Calu3 (cell line): ENCODE measurements at regions not wholly inside any gene's neighbourhood (a gene's known extent, or its start where the extent isn't known, plus 50 kb on each side); places are given as distances from the start of the nearest gene placed in this dataset.

Source experiments
- BruUV-seq: library from RNA; stranded (reverse); fragments of 400-500 nt; replicated peaks from 2 replicates; lab custom pipeline; 2021; lab: Mats Ljungman, UMichigan
- CTCF ChIA-PET: fragments of 300-600 bp; sonication (Branson Sonifier 250); formaldehyde crosslinking; loops from one replicate; lab custom pipeline; 2022; ENCODE audit warnings: antibody characterized with exemption; lab: Charles Lee
- DNase-seq: peaks from one replicate; pipeline ENCODE4 v3.0.0; 2022
- H3K27ac Mint-ChIP-seq: one replicate; pipeline ENCODE4 v1.8.0; 2022; ENCODE audit warnings: mixed read lengths; ENCODE audit not compliant: unreplicated experiment
- H3K27me3 Mint-ChIP-seq: one replicate; pipeline ENCODE4 v1.8.0; 2022; ENCODE audit warnings: mixed read lengths; ENCODE audit not compliant: unreplicated experiment
- H3K36me3 Mint-ChIP-seq: one replicate; pipeline ENCODE4 v1.8.0; 2022; ENCODE audit warnings: mild to moderate bottlenecking, moderate library complexity, mixed read lengths; ENCODE audit not compliant: insufficient read depth, unreplicated experiment
- H3K4me1 Mint-ChIP-seq: one replicate; pipeline ENCODE4 v1.8.0; 2022; ENCODE audit warnings: mild to moderate bottlenecking, low read depth, mixed read lengths; ENCODE audit not compliant: unreplicated experiment
- H3K4me3 Mint-ChIP-seq: one replicate; pipeline ENCODE4 v1.8.0; 2022; ENCODE audit warnings: mild to moderate bottlenecking, low read depth, moderate library complexity, mixed read lengths; ENCODE audit not compliant: unreplicated experiment
- H3K9me3 Mint-ChIP-seq: one replicate; pipeline ENCODE4 v1.8.0; 2022; ENCODE audit warnings: low read depth, mixed read lengths; ENCODE audit not compliant: unreplicated experiment
- intact Hi-C: fragments of 100-400 bp; cut with micrococcal nuclease; formaldehyde crosslinking; loops from one replicate; pipeline ENCODE4 v1.10.0; 2022; ENCODE audit not compliant: unreplicated experiment
- TF ChIP-seq, protein P1 (sequence below): fragments of 200-600 bp; IDR thresholded peaks from one replicate; pipeline ENCODE4 v1.8.0; 2022; ENCODE audit warnings: antibody characterized with exemption; ENCODE audit not compliant: unreplicated experiment

- TF ChIP-seq, protein P1, sequence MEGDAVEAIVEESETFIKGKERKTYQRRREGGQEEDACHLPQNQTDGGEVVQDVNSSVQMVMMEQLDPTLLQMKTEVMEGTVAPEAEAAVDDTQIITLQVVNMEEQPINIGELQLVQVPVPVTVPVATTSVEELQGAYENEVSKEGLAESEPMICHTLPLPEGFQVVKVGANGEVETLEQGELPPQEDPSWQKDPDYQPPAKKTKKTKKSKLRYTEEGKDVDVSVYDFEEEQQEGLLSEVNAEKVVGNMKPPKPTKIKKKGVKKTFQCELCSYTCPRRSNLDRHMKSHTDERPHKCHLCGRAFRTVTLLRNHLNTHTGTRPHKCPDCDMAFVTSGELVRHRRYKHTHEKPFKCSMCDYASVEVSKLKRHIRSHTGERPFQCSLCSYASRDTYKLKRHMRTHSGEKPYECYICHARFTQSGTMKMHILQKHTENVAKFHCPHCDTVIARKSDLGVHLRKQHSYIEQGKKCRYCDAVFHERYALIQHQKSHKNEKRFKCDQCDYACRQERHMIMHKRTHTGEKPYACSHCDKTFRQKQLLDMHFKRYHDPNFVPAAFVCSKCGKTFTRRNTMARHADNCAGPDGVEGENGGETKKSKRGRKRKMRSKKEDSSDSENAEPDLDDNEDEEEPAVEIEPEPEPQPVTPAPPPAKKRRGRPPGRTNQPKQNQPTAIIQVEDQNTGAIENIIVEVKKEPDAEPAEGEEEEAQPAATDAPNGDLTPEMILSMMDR, result no peak
- Mint-ChIP-seq H3K4me1 (no peaks in the 10 kb centered on the region), H3K36me3 (peaks cover 4% of the 10 kb centered on the region), H3K4me3 (no peak overlapping the region), H3K27me3 (peaks cover 47% of the 10 kb centered on the region), H3K27ac (no peak overlapping the region), H3K9me3 (peaks cover 6% of the 10 kb centered on the region)
- CTCF ChIA-PET, result no interaction called here
- no TSS peak for BruUV-seq
- intact Hi-C loops, result no loop called here
- no peak for DNase-seq
These were observed 54.5 kb upstream of the TTC34 start for GRCh38 chr1:2856066-2856390.

DNA sequence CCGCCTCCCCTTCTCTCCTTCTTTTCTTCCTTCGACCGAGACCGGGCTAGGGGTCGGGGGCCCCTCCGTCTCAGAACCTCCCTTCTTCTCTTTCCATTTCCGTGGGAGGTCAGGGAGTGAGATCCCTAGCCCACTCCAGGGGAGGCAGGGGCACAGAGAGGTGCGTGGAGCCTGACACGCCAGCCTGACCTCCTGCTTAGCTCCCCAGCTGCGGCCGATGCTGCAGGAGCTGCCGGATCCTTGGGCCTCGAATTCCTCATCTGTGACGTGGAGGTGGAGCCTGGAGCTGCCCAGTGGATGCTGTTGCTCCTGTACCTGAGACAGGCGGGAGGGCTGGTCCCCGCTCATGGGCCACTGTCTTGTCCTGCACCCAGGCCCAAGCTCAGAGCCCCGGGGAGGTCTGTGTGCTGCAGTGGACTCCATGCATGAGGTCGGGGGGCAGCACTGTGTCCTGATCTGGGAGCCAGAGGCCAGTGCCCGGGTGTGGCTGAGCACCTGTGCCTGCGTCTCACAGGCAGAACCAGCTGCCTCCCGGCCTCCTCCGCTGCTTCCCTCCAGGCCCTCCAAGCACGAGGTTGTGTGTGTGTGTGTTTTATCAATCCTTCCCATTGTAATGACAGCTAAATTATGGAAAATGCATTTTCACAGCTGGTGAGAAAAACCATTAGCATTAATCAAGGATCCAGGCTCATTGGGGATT, 55.3 kb upstream of the TTC34 start:
- no TSS peak for BruUV-seq
- Mint-ChIP-seq H3K4me1 (no peaks in the 10 kb centered on the region), H3K9me3 (peaks cover 6% of the 10 kb centered on the region), H3K4me3 (no peak overlapping the region), H3K27ac (no peak overlapping the region), H3K27me3 (peaks cover 39% of the 10 kb centered on the region), H3K36me3 (peaks cover 4% of the 10 kb centered on the region)
- TF ChIP-seq, protein P1, result no peak
- DNase-seq, result no peak
- CTCF ChIA-PET, result no interaction called here
- intact Hi-C loops, result no loop called here

DNA sequence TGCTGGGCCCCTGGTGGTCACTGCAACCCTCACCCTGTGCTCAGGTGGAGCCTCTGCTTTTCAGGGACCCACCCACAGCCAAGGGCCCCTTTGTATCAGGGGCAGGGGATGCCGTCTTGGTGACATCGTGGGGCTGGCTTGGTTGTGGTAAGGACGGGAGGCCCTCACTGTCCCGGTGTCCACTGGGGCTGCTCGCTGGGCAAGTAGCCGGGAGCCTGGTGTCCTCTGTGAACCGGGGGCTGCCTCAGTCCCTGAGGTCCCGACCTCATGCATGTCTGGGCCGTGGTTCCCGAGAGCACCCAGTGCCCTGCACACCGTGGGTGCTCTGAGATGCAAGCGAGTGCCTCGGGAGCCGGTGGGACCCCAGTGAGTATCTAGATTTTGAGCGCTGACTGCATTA, 56.0 kb upstream of the TTC34 start:
- no TSS peak for BruUV-seq
- no peak for DNase-seq
- Mint-ChIP-seq H3K36me3 (peaks cover 4% of the 10 kb centered on the region), H3K27me3 (peaks cover 37% of the 10 kb centered on the region), H3K4me3 (no peak overlapping the region), H3K27ac (no peak overlapping the region), H3K4me1 (no peaks in the 10 kb centered on the region), H3K9me3 (peaks cover 6% of the 10 kb centered on the region)
- TF ChIP-seq, protein P1, result no peak
- CTCF ChIA-PET, result no interaction called here
- intact Hi-C loops, result no loop called here

- intact Hi-C loops, result no loop called here
- CTCF ChIA-PET, result no interaction called here
- peaks cover 6% of the 10 kb centered on the region for H3K9me3 Mint-ChIP-seq
- peaks cover 37% of the 10 kb centered on the region for H3K27me3 Mint-ChIP-seq
- H3K27ac Mint-ChIP-seq, result no peak overlapping the region
- no peak for DNase-seq
- no peaks in the 10 kb centered on the region for H3K4me1 Mint-ChIP-seq
- H3K4me3 Mint-ChIP-seq, result no peak overlapping the region
- BruUV-seq, result no TSS peak
- TF ChIP-seq, protein P1, result no peak
- H3K36me3 Mint-ChIP-seq, result peaks cover 4% of the 10 kb centered on the region
These were observed 57.2 kb upstream of the TTC34 start for GRCh38 chr1:2858676-2859075.
